HG03457 (cell line): ENCODE measurements at regions not wholly inside any gene's neighbourhood (a gene's known extent, or its start where the extent isn't known, plus 50 kb on each side); places are given as distances from the start of the nearest gene placed in this dataset.

Experiments
- ATAC-seq: cut with Tn5 transposase; IDR thresholded peaks from one replicate; pipeline ENCODE4 v1.9.1; 2021; ENCODE audit warnings: moderate number of reproducible peaks; ENCODE audit not compliant: unreplicated experiment

- ATAC-seq = no peak
Observed at GRCh38 chr3:23028294-23028693, 174.8 kb upstream of the UBE2E2 start.

- no peak for ATAC-seq
Observed at GRCh38 chr3:23029001-23029400, 174.1 kb upstream of the UBE2E2 start.

GRCh38 chr3:23035927-23036640 is 167.0 kb upstream of the UBE2E2 start:
- no peak for ATAC-seq

GRCh38 chr3:23036728-23037127 is 166.4 kb upstream of the UBE2E2 start:
- peak; percentile 92 for ATAC-seq

- no peak for ATAC-seq
Observed at GRCh38 chr3:23038471-23038870, 164.7 kb upstream of the UBE2E2 start.

GRCh38 chr3:23041918-23042696 is 161.0 kb upstream of the UBE2E2 start:
- no peak for ATAC-seq

GRCh38 chr3:23044463-23044862 is 158.7 kb upstream of the UBE2E2 start:
- ATAC-seq = no peak

- no peak for ATAC-seq
Observed at GRCh38 chr3:23046536-23046935, 156.6 kb upstream of the UBE2E2 start.

- ATAC-seq = no peak
Observed at GRCh38 chr3:23051240-23052140, 151.6 kb upstream of the UBE2E2 start.

- ATAC-seq = no peak
Observed at GRCh38 chr3:23052208-23052607, 150.9 kb upstream of the UBE2E2 start.

GRCh38 chr3:23052620-23053019 is 150.5 kb upstream of the UBE2E2 start:
- no peak for ATAC-seq

- ATAC-seq = peak; percentile 45
Observed at GRCh38 chr3:23055733-23056376, 147.3 kb upstream of the UBE2E2 start.

GRCh38 chr3:23062582-23062981 is 140.5 kb upstream of the UBE2E2 start:
- ATAC-seq = no peak

- no peak for ATAC-seq
Observed at GRCh38 chr3:23062982-23063381, 140.1 kb upstream of the UBE2E2 start.

GRCh38 chr3:23067116-23067515 is 136.0 kb upstream of the UBE2E2 start:
- ATAC-seq = no peak

- no peak for ATAC-seq
Observed at GRCh38 chr3:23068016-23068728, 135.0 kb upstream of the UBE2E2 start.

- no peak for ATAC-seq
Observed at GRCh38 chr3:23071296-23071695, 131.8 kb upstream of the UBE2E2 start.

- ATAC-seq = no peak
Observed at GRCh38 chr3:23071758-23072157, 131.4 kb upstream of the UBE2E2 start.

GRCh38 chr3:23072693-23073092 is 130.4 kb upstream of the UBE2E2 start:
- no peak for ATAC-seq

- ATAC-seq = no peak
Observed at GRCh38 chr3:23073724-23074305, 129.3 kb upstream of the UBE2E2 start.
